ENCODE measurements at regions not wholly inside any gene's neighbourhood (a gene's known extent, or its start where the extent isn't known, plus 50 kb on each side); places are given as distances from the start of the nearest gene placed in this dataset.
"Not testable (repeated sequence)": the region's sequence is repeated elsewhere in the genome, so short reads cannot be mapped to it uniquely, and the experiment has no call there.

- peak; percentile 46 for DNase-seq
Observed at GRCh38 chr12:9364224-9365176, 156.3 kb upstream of the PZP start.

DNA sequence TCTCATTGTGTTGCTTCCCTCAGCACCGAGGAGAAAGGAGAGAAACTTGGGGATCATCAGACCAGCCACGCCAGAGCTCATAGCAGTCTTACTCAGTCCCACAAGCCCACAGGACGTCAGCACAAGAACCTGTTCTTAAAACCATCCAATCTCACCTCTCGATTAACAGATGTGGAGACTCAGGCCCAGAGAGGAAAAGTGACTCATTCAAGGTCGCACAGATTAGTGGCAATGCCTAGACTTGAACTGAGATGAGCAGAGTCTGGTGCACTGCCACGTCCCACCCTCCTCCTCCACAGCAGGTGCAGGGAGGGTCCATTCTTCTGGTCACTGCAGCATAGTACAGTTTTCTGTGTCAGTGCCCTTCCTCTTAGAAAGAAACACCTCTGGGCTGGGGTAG, 154.9 kb upstream of the PZP start:
- DNase-seq, result no peak

DNA sequence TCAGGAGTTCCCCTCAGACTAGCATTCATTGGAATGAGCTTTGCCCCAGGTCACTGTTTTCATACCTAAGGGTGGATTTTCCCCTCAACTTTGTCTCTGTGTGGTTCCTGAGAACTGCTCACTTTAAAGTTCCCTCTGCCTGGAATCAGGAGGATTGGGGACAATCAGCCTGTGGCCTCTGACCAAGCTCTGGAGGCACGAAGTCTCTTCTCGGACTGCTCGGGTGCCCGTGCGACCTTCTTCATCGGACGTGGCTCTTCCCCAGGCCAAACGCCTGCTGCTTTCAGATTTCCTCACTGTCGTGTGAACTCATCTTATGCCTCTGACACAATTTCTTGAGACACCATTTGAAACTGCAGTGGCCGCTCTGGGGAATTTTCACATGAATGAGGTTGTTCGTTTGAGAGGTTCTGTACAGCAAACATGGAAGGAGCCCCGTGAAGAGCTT, 153.7 kb upstream of the PZP start:
- no peak for DNase-seq

DNA sequence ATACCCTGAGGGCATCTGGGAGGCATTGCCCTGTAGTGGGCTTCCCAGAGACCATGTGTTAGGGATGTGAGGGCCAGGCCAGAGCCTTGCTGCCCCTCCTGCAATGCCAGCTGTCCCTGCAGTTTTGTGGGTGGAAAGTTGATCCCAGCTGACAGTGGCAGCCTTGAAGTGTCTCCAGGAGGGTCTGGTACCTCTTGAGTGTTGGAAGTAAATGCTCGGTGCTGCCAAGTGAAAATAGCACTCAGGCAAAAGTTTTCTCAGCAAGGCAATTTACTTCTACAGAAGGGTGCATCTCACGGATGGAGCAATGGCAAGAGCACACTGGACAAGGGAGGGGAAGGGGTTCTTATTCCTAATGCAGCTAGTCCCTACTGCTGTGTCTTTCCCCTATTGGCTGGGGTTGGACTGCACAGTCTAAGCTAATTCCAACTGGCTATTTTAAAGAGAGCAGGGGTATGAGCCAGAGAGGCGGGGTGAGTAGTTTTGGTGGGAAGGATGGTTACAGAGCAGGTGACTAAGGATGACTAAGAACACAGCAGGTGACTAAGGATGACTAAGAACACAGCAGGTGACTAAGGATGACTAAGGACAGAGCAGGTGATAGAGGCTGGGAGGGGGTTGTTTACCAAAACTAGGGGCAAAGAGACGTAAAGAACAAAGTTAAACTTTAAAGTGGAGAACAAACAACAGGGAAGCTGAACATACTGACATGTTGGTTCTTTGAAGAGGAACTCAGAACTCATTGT, 146.0 kb upstream of the PZP start:
- DNase-seq, result not testable (repeated sequence)

GRCh38 chr12:9351136-9351535, 142.9 kb upstream of the PZP start:
- DNase-seq, result no peak

DNA sequence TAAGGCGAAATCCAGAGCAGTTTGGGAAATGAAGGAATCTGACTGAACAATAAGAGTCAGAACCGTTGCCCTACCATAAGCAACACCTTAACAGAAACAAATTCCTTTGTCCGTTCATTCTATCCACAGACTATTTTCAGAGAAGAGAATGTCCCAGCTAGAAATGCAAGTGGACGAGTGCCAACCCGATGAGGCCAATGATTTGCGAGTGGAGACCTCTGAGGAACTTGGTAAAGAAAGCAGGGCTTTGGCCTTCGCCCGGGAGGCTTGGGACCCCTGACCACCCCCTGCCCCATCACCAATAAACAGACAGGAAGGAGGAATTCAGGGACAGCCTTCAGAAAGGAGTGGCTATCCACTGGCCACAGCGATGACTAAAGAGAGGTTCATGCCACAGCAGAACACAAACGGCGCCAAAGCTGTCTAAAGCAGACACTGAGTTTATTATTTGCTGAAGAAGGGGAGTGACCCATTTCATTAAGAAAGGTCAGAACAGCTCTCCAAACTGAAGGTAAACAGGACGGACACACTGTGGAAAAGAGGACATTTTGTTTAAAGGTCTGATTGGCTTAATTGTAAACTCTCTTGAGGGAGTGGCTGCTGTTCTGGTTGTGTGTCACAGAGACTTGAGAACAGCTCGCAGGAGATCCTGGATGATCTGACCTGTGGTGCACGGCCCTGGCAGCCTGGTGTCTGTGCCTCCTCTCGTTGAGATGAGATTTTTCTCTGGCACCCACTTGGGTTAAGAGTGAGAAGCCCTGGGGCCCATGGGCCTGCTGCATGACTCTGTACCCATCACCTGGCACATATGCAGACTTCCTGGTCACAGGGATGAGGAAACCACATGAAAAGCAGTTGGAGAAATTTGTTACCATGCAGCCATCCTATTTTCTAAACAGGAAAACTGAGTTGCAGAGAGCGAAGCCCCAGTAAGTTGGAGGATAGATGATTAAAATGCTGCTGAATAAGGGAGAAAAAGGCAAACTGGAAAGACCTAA, 142.0 kb upstream of the PZP start:
- DNase-seq, result no peak

DNA sequence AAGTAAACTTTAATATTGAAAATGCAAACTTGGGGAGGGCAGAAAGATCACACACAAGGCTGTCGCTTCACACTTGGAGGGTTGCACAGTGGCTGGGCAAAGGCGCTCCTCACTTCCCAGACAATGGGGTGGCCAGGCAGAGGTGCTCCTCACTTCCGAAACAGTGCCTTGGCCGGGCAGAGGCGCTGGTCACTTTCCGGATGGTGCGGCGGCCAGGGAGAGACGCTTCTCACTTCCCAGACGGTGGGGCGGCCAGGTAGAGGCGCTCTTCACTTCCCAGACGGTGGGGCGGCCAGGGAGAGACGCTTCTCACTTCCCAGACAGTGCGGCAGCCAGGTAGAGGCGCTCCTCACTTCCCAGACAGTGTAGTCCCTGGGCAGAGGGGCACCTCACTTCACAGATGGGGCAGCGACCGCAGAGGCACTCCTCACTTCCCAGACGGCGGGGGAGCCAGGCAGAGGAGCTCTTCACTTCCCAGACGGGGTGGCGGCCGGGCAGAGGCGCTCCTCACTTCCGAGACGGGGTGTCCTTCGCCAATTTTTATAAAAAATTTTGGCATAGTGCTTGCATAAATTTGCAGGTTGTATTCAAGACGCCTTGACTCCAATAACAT, 140.8 kb upstream of the PZP start:
- no peak for DNase-seq

- no peak for DNase-seq
Observed at GRCh38 chr12:9347328-9348127, 139.3 kb upstream of the PZP start.

GRCh38 chr12:9346866-9347327, 138.7 kb upstream of the PZP start:
- DNase-seq, result no peak

DNA sequence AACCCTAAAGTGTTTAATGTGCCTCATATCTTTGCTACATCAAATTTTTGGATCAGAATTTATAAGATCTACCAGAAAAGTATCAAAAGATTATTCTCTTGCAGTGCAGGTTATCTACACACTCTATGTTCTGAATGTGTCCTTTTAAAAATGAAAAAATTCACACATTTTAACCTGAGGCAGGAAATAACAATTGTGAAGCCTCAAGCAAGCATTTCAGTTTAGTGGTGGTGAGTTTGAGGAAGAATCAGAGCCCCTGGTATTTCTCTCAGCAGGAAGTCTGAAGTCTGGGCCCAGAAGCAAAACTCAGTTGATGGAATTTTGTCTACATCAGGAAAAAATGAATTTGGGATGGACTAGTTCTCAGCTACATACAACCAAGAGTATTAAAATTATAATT, 137.0 kb upstream of the PZP start:
- no peak for DNase-seq

GRCh38 chr12:9344541-9344940, 136.3 kb upstream of the PZP start:
- DNase-seq, result no peak

- no peak for DNase-seq
Observed at GRCh38 chr12:9343731-9344130, 135.5 kb upstream of the PZP start.

GRCh38 chr12:9342614-9343353, 134.6 kb upstream of the PZP start:
- DNase-seq, result no peak

DNA sequence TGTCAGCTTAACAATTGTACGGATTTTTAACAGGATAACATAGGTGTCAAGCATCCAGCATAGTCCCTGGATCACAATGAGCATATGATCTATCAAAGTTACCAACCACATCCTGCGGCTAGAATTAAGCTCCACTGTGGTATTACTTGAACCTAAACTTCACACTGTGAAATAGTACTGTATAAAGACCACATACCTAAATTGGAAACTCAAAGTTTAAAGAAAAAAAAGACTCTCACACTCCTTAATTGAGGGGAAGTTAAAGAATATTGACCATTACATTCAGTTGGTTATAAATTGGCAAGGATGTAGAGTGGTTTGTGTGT, 133.0 kb upstream of the PZP start:
- DNase-seq, result no peak

GRCh38 chr12:9340422-9341259, 132.4 kb upstream of the PZP start:
- DNase-seq, result no peak

- DNase-seq, result no peak
Observed at GRCh38 chr12:9337656-9338055, 129.5 kb upstream of the PZP start.

- not testable (repeated sequence) for DNase-seq
Observed at GRCh38 chr12:9336375-9337011, 128.3 kb upstream of the PZP start.

- DNase-seq, result no peak
Observed at GRCh38 chr12:9335867-9336266, 127.7 kb upstream of the PZP start.

DNA sequence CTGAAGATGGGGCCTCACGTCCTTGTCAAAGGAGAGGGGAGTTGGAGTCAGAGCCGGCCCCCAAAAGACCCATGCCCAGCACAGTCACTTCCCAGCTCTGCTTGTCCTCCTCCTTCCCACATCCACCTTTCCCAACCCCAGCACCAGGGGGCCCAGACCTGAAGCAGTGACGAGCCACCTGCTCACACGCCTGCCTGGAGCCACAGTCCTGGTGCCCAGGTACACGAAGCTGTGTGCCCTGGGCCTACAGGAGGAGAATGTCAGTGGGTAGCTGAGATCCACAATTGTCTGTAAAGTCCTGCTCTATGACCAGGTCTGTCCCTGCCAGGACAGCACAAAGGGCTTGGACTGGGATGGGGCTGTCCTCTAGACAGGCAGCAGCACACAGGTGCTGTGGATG, 126.8 kb upstream of the PZP start:
- DNase-seq, result no peak
